Sigmoid colon (tissue), 4 donors: ENCODE measurements at regions not wholly inside any gene's neighbourhood (a gene's known extent, or its start where the extent isn't known, plus 50 kb on each side); places are given as distances from the start of the nearest gene placed in this dataset.
"Not testable (repeated sequence)": the region's sequence is repeated elsewhere in the genome, so short reads cannot be mapped to it uniquely, and the experiment has no call there.

Experiments used
- EP300 ChIP-seq, 4 donors: sonication (generic); formaldehyde crosslinking; IDR thresholded peaks; one replicate each; pipeline ENCODE4 v1.6.1; 2017; ENCODE audit warnings: antibody characterized with exemption in 4 of 4
- POLR2A ChIP-seq, 2 donors: fragments of 450-650 bp; IDR thresholded peaks; one replicate each; pipeline ENCODE4 v1.6.1; 2016; ENCODE audit warnings: antibody characterized with exemption in 2 of 2, mild to moderate bottlenecking in 2 of 2, moderate library complexity in 2 of 2
- POLR2AphosphoS5 ChIP-seq, 4 donors: sonication (generic); formaldehyde crosslinking; IDR thresholded peaks; one replicate each; pipeline ENCODE4 v1.6.1; 2017; ENCODE audit warnings: antibody characterized with exemption in 4 of 4
- TF ChIP-seq, protein P1 (sequence below), 4 experiments: fragments of 450-650 bp in 3 of 4; fragments of 200-600 bp in 1 of 4; IDR thresholded peaks; one replicate each; pipeline ENCODE4 v1.5.1; 2016 to 2019; ENCODE audit warnings: antibody characterized with exemption in 4 of 4, mild to moderate bottlenecking in 3 of 4, moderate library complexity in 2 of 4

DNA sequence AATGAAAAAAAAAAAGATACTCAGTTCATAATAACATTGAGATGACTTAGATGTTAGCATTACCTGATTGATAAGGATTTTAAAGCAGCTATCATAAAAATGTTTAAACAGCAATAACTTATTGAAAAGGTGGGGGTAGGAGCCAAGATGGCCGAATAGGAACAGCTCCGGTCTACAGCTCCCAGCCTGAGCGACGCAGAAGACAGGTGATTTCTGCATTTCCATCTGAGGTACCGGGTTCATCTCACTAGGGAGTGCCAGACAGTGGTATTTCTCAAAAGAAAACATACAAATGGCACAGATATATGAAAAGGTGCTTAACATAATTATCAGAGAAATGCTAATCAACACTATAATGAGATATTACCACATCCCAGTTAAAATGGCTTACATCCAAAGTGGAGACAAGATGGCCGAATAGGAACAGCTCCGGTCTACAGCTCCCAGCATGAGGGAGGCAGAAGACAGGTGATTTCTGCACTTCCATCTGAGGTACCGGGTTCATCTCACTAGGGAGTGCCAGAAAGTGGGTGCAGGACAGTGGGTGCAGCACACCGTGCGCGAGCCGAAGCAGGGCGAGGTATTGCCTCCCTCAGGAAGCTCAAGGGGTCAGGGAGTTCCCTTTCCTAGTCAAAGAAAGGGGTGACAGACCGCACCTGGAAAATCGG, 66.5 kb upstream of the FGF13 start:
- TF ChIP-seq, protein P1, sequence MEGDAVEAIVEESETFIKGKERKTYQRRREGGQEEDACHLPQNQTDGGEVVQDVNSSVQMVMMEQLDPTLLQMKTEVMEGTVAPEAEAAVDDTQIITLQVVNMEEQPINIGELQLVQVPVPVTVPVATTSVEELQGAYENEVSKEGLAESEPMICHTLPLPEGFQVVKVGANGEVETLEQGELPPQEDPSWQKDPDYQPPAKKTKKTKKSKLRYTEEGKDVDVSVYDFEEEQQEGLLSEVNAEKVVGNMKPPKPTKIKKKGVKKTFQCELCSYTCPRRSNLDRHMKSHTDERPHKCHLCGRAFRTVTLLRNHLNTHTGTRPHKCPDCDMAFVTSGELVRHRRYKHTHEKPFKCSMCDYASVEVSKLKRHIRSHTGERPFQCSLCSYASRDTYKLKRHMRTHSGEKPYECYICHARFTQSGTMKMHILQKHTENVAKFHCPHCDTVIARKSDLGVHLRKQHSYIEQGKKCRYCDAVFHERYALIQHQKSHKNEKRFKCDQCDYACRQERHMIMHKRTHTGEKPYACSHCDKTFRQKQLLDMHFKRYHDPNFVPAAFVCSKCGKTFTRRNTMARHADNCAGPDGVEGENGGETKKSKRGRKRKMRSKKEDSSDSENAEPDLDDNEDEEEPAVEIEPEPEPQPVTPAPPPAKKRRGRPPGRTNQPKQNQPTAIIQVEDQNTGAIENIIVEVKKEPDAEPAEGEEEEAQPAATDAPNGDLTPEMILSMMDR (IDR thresholded peaks at IDR 0.05): not testable (repeated sequence)
- TF ChIP-seq POLR2A, POLR2AphosphoS5, EP300 (IDR thresholded peaks at IDR 0.05): not testable (repeated sequence)
